KMS-11 (cell line): ENCODE measurements at regions not wholly inside any gene's neighbourhood (a gene's known extent, or its start where the extent isn't known, plus 50 kb on each side); places are given as distances from the start of the nearest gene placed in this dataset.

Experiments used
- H2AFZ ChIP-seq: fragments of 200-600 bp; sonication (generic); 2 replicates; pipeline ENCODE4 v1.6.1; 2016; ENCODE audit warnings: antibody characterized with exemption, mixed run types, low read depth
- H3K27ac ChIP-seq: fragments of 200-600 bp; sonication (generic); 2 replicates; pipeline ENCODE4 v1.6.1; 2016; ENCODE audit warnings: mild to moderate bottlenecking, mixed run types
- H3K27me3 ChIP-seq: fragments of 200-600 bp; sonication (generic); 2 replicates; pipeline ENCODE4 v1.6.1; 2017; ENCODE audit warnings: mild to moderate bottlenecking, low read depth, mixed run types, moderate library complexity; ENCODE audit not compliant: insufficient read depth
- H3K36me3 ChIP-seq: fragments of 200-600 bp; sonication (generic); 2 replicates; pipeline ENCODE4 v1.6.1; 2017; ENCODE audit warnings: mild to moderate bottlenecking, mixed run types; ENCODE audit not compliant: insufficient read depth
- H3K4me1 ChIP-seq: fragments of 200-600 bp; sonication (generic); 2 replicates; pipeline ENCODE4 v1.6.1; 2016; ENCODE audit warnings: mild to moderate bottlenecking, low read depth, mixed run types; ENCODE audit not compliant: poor library complexity, severe bottlenecking
- H3K4me2 ChIP-seq: fragments of 200-600 bp; sonication (generic); 2 replicates; pipeline ENCODE4 v1.7.0; 2016; ENCODE audit warnings: mild to moderate bottlenecking, mixed run types
- H3K4me3 ChIP-seq: fragments of 200-600 bp; sonication (generic); IDR thresholded peaks from 2 replicates; pipeline ENCODE4 v1.6.1; 2017; ENCODE audit warnings: low read depth, low read length, mixed read lengths; ENCODE audit not compliant: insufficient read depth
- H3K79me2 ChIP-seq: fragments of 200-600 bp; sonication (generic); 2 replicates; pipeline ENCODE4 v1.6.1; 2016; ENCODE audit warnings: low read depth, mixed run types; ENCODE audit not compliant: insufficient read depth
- H3K9ac ChIP-seq: fragments of 200-600 bp; sonication (generic); 2 replicates; pipeline ENCODE4 v1.6.1; 2016; ENCODE audit warnings: mild to moderate bottlenecking, mixed run types
- H4K20me1 ChIP-seq: fragments of 200-600 bp; sonication (generic); 2 replicates; pipeline ENCODE4 v1.6.1; 2016; ENCODE audit warnings: mild to moderate bottlenecking, mixed run types; ENCODE audit not compliant: insufficient read depth
- CTCF ChIP-seq: fragments of 200-600 bp; sonication (generic); conservative IDR thresholded peaks from 2 replicates; pipeline ENCODE4 v1.6.1; 2017; ENCODE audit warnings: low read depth, mild to moderate bottlenecking, antibody characterized with exemption, low read length, moderate library complexity, mixed read lengths

- no peak overlapping the region for H3K9ac ChIP-seq
- H4K20me1 ChIP-seq, result no peaks in the 10 kb centered on the region
- no peak for TF ChIP-seq CTCF
- no peak overlapping the region for H2AFZ ChIP-seq
- no peak overlapping the region for H3K27ac ChIP-seq
- H3K79me2 ChIP-seq, result no peaks in the 10 kb centered on the region
- no peaks in the 10 kb centered on the region for H3K4me1 ChIP-seq
- no peak overlapping the region for H3K4me2 ChIP-seq
- H3K36me3 ChIP-seq, result no peaks in the 10 kb centered on the region
- H3K4me3 ChIP-seq, result no peak overlapping the region
- no peaks in the 10 kb centered on the region for H3K27me3 ChIP-seq
Observed at GRCh38 chr16:52731219-52731875, 184.4 kb upstream of the TOX3 start.

- Histone ChIP-seq H3K79me2 (no peaks in the 10 kb centered on the region), H4K20me1 (no peaks in the 10 kb centered on the region), H2AFZ (no peak overlapping the region), H3K36me3 (no peaks in the 10 kb centered on the region), H3K27me3 (no peaks in the 10 kb centered on the region), H3K4me1 (no peaks in the 10 kb centered on the region), H3K4me2 (no peak overlapping the region), H3K27ac (no peak overlapping the region), H3K9ac (no peak overlapping the region), H3K4me3 (no peak overlapping the region)
- no peak for TF ChIP-seq CTCF
Observed at GRCh38 chr16:52729731-52730130, 182.8 kb upstream of the TOX3 start.

- no peaks in the 10 kb centered on the region for H3K4me1 ChIP-seq
- H3K27ac ChIP-seq, result no peak overlapping the region
- no peak overlapping the region for H3K4me3 ChIP-seq
- no peak overlapping the region for H3K4me2 ChIP-seq
- no peak overlapping the region for H3K9ac ChIP-seq
- no peak overlapping the region for H2AFZ ChIP-seq
- no peaks in the 10 kb centered on the region for H3K36me3 ChIP-seq
- no peaks in the 10 kb centered on the region for H3K27me3 ChIP-seq
- H4K20me1 ChIP-seq, result no peaks in the 10 kb centered on the region
- no peaks in the 10 kb centered on the region for H3K79me2 ChIP-seq
- TF ChIP-seq CTCF, result no peak
Observed at GRCh38 chr16:52727849-52728248, 180.9 kb upstream of the TOX3 start.

- Histone ChIP-seq H3K27ac (no peak overlapping the region), H2AFZ (no peak overlapping the region), H3K36me3 (no peaks in the 10 kb centered on the region), H3K9ac (no peak overlapping the region), H3K4me3 (no peak overlapping the region), H3K79me2 (no peaks in the 10 kb centered on the region), H4K20me1 (no peaks in the 10 kb centered on the region), H3K4me1 (no peaks in the 10 kb centered on the region), H3K27me3 (no peaks in the 10 kb centered on the region), H3K4me2 (no peak overlapping the region)
- no peak for TF ChIP-seq CTCF
Observed at GRCh38 chr16:52727441-52727840, 180.5 kb upstream of the TOX3 start.
